ENCODE measurements at regions not wholly inside any gene's neighbourhood (a gene's known extent, or its start where the extent isn't known, plus 50 kb on each side); places are given as distances from the start of the nearest gene placed in this dataset.
A peak's percentile ranks its signal among the peaks of the same experiment; 100 is the strongest.
"Not testable (repeated sequence)": the region's sequence is repeated elsewhere in the genome, so short reads cannot be mapped to it uniquely, and the experiment has no call there.

DNA sequence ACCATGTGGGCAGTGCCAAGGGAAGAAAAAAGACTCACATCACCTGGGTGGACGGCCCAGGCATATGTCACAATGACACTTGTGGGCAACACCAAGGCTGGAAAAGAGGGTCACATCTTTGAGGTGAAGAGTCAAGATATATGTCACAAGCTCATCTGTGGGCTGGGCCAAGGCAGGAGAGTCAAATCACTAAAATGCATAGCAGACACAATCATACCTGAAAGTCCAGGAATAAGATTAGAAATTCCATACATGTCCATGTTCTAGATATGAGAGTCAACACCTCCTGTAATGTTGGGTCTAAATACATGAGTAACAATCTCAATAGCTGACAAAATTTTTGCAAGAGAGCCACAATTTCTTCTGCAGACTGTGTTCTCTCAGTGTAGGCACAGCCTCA is 145.0 kb downstream of the ZNF675 start:
- FAIRE-seq = no peak
- H3K36me3 ChIP-seq (ENCODE audit: control insufficient read depth, insufficient read depth, low read length) = no peaks in the 10 kb centered on the region
- H3K4me3 ChIP-seq (ENCODE audit: low read depth, low read length) = no peak overlapping the region
- DNase-seq (ENCODE audit: low read depth) = no peak
- H3K27me3 ChIP-seq (ENCODE audit: control insufficient read depth, insufficient read depth, low read length) = no peaks in the 10 kb centered on the region
- TF ChIP-seq, protein P1, sequence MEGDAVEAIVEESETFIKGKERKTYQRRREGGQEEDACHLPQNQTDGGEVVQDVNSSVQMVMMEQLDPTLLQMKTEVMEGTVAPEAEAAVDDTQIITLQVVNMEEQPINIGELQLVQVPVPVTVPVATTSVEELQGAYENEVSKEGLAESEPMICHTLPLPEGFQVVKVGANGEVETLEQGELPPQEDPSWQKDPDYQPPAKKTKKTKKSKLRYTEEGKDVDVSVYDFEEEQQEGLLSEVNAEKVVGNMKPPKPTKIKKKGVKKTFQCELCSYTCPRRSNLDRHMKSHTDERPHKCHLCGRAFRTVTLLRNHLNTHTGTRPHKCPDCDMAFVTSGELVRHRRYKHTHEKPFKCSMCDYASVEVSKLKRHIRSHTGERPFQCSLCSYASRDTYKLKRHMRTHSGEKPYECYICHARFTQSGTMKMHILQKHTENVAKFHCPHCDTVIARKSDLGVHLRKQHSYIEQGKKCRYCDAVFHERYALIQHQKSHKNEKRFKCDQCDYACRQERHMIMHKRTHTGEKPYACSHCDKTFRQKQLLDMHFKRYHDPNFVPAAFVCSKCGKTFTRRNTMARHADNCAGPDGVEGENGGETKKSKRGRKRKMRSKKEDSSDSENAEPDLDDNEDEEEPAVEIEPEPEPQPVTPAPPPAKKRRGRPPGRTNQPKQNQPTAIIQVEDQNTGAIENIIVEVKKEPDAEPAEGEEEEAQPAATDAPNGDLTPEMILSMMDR (IDR thresholded peaks at IDR 0.05; ENCODE audit: insufficient read depth, low read length, severe bottlenecking) = no peak

DNA sequence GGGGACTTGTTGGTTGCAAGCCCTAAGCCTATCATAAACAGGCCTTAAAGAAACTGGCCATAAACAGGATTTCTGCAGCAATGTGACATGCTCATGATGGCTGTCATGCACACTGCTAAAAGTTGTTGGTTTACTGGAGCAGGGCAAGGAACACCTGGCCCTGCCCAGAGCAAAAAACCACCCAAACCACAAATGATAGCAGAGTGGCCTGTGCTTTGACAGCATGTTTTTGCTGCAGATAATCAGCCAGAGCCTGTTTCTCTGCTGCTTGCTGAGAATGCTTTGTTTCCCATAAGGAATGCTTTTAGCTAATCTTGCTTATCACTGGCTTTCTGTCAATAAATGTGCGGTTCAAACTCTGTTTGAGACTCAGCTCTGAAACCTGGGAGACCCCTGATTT is 144.9 kb upstream of the ZNF91 start:
- H3K27me3 ChIP-seq (ENCODE audit: control insufficient read depth, insufficient read depth, low read length); FAIRE-seq; H3K36me3 ChIP-seq (ENCODE audit: control insufficient read depth, insufficient read depth, low read length); DNase-seq (ENCODE audit: low read depth); H3K4me3 ChIP-seq (ENCODE audit: low read depth, low read length): not testable (repeated sequence)

DNA sequence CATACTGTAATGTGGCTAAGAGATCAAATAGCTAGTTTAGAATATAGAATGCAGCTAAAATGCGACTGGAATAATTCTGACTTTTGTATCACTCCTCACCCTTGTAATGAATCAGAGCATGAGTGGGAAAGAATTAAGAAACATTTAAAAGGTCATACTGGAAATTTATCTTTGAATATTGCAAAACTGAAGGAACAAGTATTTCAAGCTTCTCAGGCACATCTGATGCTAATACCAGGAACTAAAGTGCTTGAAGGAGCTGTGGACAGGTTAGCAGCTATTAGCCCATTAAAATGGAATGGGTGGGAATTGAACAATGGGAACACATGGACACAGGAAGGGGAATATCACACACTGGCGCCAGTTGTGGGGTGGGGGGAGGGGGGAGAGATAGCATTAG is 144.2 kb upstream of the ZNF91 start:
- Histone ChIP-seq H3K4me3 (ENCODE audit: low read depth, low read length) (no peak overlapping the region), H3K36me3 (ENCODE audit: control insufficient read depth, insufficient read depth, low read length) (no peaks in the 10 kb centered on the region), H3K27me3 (ENCODE audit: control insufficient read depth, insufficient read depth, low read length) (no peaks in the 10 kb centered on the region)
- TF ChIP-seq, protein P1 (IDR thresholded peaks at IDR 0.05; ENCODE audit: insufficient read depth, low read length, severe bottlenecking) = no peak
- DNase-seq (ENCODE audit: low read depth) = peak; percentile 23
- no peak for FAIRE-seq

DNA sequence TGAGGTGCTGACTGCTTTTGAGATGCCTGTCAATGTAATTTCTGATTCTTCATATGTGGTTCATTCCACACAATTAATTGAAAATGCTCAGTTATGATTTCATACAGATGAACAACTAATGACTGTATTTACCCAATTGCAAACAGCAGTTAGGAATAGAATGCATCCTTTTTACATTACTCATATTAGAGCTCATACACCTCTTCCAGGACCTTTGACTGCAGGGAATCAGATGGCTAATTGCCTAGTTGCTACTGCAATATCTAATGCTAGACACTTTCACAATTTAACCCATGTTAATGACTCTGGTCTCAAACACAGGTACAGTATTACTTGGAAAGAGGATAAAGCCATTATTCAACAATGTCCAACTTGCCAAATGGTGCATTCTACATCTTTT is 141.9 kb upstream of the ZNF91 start:
- not testable (repeated sequence) for H3K27me3 ChIP-seq (ENCODE audit: control insufficient read depth, insufficient read depth, low read length); H3K4me3 ChIP-seq (ENCODE audit: low read depth, low read length); FAIRE-seq; H3K36me3 ChIP-seq (ENCODE audit: control insufficient read depth, insufficient read depth, low read length)
- peak; percentile 18 for DNase-seq (ENCODE audit: low read depth)

DNA sequence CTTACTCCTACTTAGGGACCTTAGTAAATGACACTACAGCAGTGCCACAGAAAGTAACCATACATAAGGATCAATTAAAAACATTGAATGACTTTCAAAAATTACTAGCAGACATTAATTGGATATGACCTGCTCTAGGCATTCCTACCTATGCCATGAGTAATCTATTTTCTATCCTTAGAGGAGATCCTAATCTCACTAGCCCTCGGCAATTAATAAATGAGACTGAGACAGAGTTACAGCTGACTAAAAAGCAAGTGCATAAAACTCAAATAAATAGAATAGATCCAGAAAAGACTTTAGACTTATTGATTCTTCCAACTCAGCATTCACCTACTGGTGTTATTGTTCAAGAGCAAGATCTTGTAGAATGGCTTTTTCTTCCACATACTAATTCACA is 141.1 kb upstream of the ZNF91 start:
- FAIRE-seq; DNase-seq (ENCODE audit: low read depth); H3K36me3 ChIP-seq (ENCODE audit: control insufficient read depth, insufficient read depth, low read length); H3K4me3 ChIP-seq (ENCODE audit: low read depth, low read length); H3K27me3 ChIP-seq (ENCODE audit: control insufficient read depth, insufficient read depth, low read length): not testable (repeated sequence)

DNA sequence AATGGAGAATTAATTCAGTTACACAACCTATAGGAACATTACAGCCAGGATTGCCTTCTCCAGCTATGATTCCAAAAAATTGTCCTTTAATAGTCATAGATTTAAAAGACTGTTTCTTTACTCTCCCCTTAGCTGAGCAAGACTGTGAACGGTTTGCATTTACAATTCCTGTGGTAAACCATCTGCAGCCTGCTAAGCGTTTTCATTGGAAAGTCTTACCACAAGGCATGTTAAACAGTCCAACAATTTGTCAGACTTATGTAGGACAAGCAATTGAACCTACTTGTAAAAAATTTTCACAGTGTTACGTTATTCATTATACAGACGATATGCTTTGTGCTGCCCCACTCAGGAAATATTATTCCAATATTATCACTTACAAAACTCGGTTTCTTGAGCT is 140.6 kb upstream of the ZNF91 start:
- not testable (repeated sequence) for H3K36me3 ChIP-seq (ENCODE audit: control insufficient read depth, insufficient read depth, low read length); H3K4me3 ChIP-seq (ENCODE audit: low read depth, low read length); H3K27me3 ChIP-seq (ENCODE audit: control insufficient read depth, insufficient read depth, low read length); DNase-seq (ENCODE audit: low read depth); FAIRE-seq

DNA sequence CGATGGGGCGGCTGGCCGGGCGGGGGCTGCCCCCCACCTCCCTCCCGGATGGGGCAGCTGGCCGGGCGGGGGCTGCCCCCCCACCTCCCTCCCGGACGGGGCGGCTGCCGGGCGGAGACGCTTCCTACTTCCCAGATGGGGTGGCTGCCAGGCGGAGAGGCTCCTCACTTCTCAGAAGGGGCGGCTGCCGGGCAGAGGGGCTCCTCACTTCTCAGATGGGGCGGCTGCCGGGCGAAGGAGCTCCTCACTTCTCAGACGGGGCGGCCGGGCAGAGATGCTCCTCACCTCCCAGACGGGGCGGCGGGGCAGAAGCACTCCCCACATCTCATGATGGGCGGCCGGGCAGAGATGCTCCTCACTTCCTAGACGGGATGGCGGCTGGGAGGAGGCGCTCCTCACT is 138.2 kb upstream of the ZNF91 start:
- H3K27me3 ChIP-seq (ENCODE audit: control insufficient read depth, insufficient read depth, low read length); DNase-seq (ENCODE audit: low read depth); H3K36me3 ChIP-seq (ENCODE audit: control insufficient read depth, insufficient read depth, low read length); FAIRE-seq; H3K4me3 ChIP-seq (ENCODE audit: low read depth, low read length): not testable (repeated sequence)

DNA sequence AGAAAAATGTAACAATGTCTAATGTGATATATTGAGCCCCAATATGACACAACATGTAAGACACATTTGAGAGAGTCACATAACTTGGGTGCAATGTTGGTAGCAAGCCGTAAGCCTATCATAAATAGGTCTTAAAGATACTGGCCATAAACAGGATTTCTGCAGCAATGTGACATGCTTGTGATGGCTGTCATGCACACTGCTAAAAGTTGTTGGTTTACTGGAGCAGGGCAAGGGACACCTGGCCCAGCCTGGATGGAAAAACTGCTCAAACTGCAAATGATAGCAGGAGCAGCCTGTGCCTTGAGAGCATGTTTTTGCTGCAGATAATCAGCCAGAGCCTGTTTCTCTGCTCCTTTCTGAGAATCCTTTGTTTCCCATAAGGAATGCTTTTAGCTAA is 136.7 kb upstream of the ZNF91 start:
- DNase-seq (ENCODE audit: low read depth) = no peak
- no peaks in the 10 kb centered on the region for H3K36me3 ChIP-seq (ENCODE audit: control insufficient read depth, insufficient read depth, low read length)
- no peak for FAIRE-seq
- TF ChIP-seq, protein P1 (IDR thresholded peaks at IDR 0.05; ENCODE audit: insufficient read depth, low read length, severe bottlenecking) = no peak
- H3K4me3 ChIP-seq (ENCODE audit: low read depth, low read length) = no peak overlapping the region
- no peaks in the 10 kb centered on the region for H3K27me3 ChIP-seq (ENCODE audit: control insufficient read depth, insufficient read depth, low read length)
